ENCODE measurements at regions not wholly inside any gene's neighbourhood (a gene's known extent, or its start where the extent isn't known, plus 50 kb on each side); places are given as distances from the start of the nearest gene placed in this dataset.

- TF ChIP-seq CTCF (IDR thresholded peaks at IDR 0.05; ENCODE audit: poor library complexity, severe bottlenecking) (no peak), EP300 (conservative IDR thresholded peaks at IDR 0.05; ENCODE audit: poor library complexity, severe bottlenecking) (no peak), EZH2 (IDR thresholded peaks at IDR 0.05; ENCODE audit: borderline replicate concordance, insufficient read depth, low read length, poor library complexity, severe bottlenecking) (no peak)
Measured at GRCh38 chr6:140253096-140253495, 878.6 kb upstream of the CITED2 start.

Data from neural cell (in vitro differentiated cells).